ENCODE measurements at regions not wholly inside any gene's neighbourhood (a gene's known extent, or its start where the extent isn't known, plus 50 kb on each side); places are given as distances from the start of the nearest gene placed in this dataset.

DNA sequence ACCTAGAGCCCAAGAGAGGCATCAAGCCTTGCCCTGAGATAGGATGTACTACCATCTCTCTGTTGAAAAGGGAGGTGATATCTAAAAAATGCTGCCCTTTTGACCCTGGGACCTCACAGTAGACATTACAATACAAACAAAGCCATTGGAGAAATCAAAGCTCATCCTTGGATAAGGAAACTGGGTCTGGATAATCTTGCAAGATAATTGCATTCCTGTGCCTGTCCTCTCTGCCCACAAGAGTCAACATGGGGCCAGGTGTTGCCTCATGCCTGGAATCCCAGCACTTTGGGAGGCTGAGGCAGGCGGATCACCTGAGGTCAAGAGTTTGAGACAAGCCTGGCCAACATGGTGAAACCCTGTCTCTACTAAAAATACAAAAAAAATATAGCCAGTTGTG is 57.3 kb upstream of the DLG1 start:
- TF ChIP-seq POLR2A (IDR thresholded peaks at IDR 0.05; ENCODE audit: low read depth, low read length), result no peak
- no peak for TF ChIP-seq POLR2AphosphoS5 (IDR thresholded peaks at IDR 0.05; ENCODE audit: low read depth, low read length)
- TF ChIP-seq SPI1 (IDR thresholded peaks at IDR 0.05; ENCODE audit: low read depth, low read length), result no peak
- TF ChIP-seq TAF1 (IDR thresholded peaks at IDR 0.05; ENCODE audit: low read depth, low read length), result no peak
